Activated naive CD4-positive, alpha-beta T cell treated with anti-CD3 and anti-CD28 coated beads for 36 hours (primary cell): ENCODE measurements at regions not wholly inside any gene's neighbourhood (a gene's known extent, or its start where the extent isn't known, plus 50 kb on each side); places are given as distances from the start of the nearest gene placed in this dataset.
"Not testable (repeated sequence)": the region's sequence is repeated elsewhere in the genome, so short reads cannot be mapped to it uniquely, and the experiment has no call there.

Source experiments
- CTCF ChIA-PET: fragments of 350-600 bp; sonication (Branson Sonifier 250); formaldehyde crosslinking; loops from one replicate; lab custom pipeline; 2021; ENCODE audit warnings: antibody characterized with exemption; lab: Charles Lee
- DNase-seq: peaks from one replicate; pipeline ENCODE4 v3.0.0-alpha.2; 2020
- H3K27ac Mint-ChIP-seq: one replicate; pipeline ENCODE4 v1.8.0; 2021; ENCODE audit warnings: mild to moderate bottlenecking, mixed read lengths
- H3K27me3 Mint-ChIP-seq: one replicate; pipeline ENCODE4 v1.8.0; 2021; ENCODE audit warnings: low read depth, mixed read lengths
- H3K36me3 Mint-ChIP-seq: one replicate; pipeline ENCODE4 v1.8.0; 2021; ENCODE audit warnings: low read depth, mixed read lengths
- H3K4me1 Mint-ChIP-seq: one replicate; pipeline ENCODE4 v1.8.0; 2021; ENCODE audit warnings: low read depth, mixed read lengths
- H3K4me3 Mint-ChIP-seq: one replicate; pipeline ENCODE4 v1.8.0; 2021; ENCODE audit warnings: mild to moderate bottlenecking, moderate library complexity, mixed read lengths
- H3K9me3 Mint-ChIP-seq: one replicate; pipeline ENCODE4 v1.8.0; 2021; ENCODE audit warnings: mixed read lengths
- intact Hi-C: fragments of 100-400 bp; cut with micrococcal nuclease; formaldehyde crosslinking; loops from one replicate; pipeline ENCODE4 v1.15.1; 2023

GRCh38 chr10:100623521-100624230 is 87.9 kb downstream of the HIF1AN start:
- no peak overlapping the region for H3K27ac Mint-ChIP-seq
- CTCF ChIA-PET, result no interaction called here
- intact Hi-C loops, result no loop called here
- H3K4me3 Mint-ChIP-seq, result no peak overlapping the region
- no peaks in the 10 kb centered on the region for H3K4me1 Mint-ChIP-seq
- H3K27me3 Mint-ChIP-seq, result peaks cover 60% of the 10 kb centered on the region
- no peaks in the 10 kb centered on the region for H3K9me3 Mint-ChIP-seq
- no peaks in the 10 kb centered on the region for H3K36me3 Mint-ChIP-seq
- DNase-seq, result no peak

DNA sequence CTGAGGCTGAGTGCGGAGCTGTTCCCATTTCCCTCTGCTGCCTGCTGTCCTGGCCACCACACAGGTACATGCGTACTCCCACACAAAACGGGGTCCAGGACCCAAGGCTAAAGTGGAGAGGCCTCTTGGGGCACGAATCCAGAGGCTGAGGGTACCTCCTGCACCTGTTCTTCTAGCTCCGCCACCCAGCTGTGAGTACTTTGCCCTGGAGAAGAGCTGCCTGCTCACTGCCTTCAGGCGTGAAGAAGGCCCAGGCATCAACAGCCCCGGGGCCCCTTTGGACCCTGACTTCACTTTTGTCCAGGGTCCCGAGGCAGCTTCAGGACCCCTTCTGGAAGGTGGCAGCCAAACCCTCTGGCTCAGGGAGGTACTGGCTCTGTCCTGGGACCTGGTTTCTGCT is 88.6 kb downstream of the HIF1AN start:
- CTCF ChIA-PET, result no interaction called here
- Mint-ChIP-seq H3K27me3 (peaks cover 55% of the 10 kb centered on the region), H3K4me1 (no peaks in the 10 kb centered on the region)

DNA sequence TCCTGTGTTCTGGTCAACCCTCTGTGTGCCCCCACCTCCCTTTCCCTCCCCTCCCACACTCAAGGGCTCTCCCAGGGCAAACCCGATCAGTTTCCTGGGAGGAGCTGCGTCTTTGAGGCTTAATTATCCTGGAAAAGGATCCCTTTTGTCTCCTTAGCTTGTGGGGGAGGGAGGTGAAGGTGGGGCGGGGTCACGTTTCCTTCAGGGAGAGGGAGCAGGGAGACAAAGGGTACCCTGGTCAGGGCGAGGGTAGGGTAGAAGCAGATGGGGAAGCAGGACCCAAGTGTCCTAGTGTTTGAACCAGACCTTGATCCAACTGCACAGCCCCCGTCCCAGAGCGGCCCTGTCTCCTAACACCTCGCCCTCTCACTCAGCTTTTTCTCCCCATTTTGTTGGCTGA is 90.1 kb downstream of the HIF1AN start:
- Mint-ChIP-seq H3K36me3 (no peaks in the 10 kb centered on the region), H3K4me1 (no peaks in the 10 kb centered on the region), H3K9me3 (no peaks in the 10 kb centered on the region), H3K4me3 (no peak overlapping the region), H3K27ac (no peak overlapping the region), H3K27me3 (peaks cover 51% of the 10 kb centered on the region)
- CTCF ChIA-PET, result no interaction called here
- no peak for DNase-seq
- intact Hi-C loops, result no loop called here

More for the DNA sequence above, 88.6 kb downstream of the HIF1AN start:
- H3K27ac Mint-ChIP-seq, result no peak overlapping the region
- no peaks in the 10 kb centered on the region for H3K9me3 Mint-ChIP-seq
- intact Hi-C loops, result no loop called here
- H3K36me3 Mint-ChIP-seq, result no peaks in the 10 kb centered on the region
- DNase-seq, result no peak
- H3K4me3 Mint-ChIP-seq, result no peak overlapping the region

GRCh38 chr10:100628061-100628460 is 92.3 kb downstream of the HIF1AN start:
- Mint-ChIP-seq H3K27me3 (peaks cover 42% of the 10 kb centered on the region), H3K9me3 (no peaks in the 10 kb centered on the region), H3K36me3 (no peaks in the 10 kb centered on the region), H3K27ac (no peak overlapping the region), H3K4me1 (no peaks in the 10 kb centered on the region), H3K4me3 (no peak overlapping the region)
- DNase-seq, result no peak
- intact Hi-C loops, result no loop called here
- CTCF ChIA-PET, result interaction anchor here (0.7 kb wide), 1 partner anchor 453 kb away, joined by 4 read pairs; no protein-coding TSS in a partner anchor

DNA sequence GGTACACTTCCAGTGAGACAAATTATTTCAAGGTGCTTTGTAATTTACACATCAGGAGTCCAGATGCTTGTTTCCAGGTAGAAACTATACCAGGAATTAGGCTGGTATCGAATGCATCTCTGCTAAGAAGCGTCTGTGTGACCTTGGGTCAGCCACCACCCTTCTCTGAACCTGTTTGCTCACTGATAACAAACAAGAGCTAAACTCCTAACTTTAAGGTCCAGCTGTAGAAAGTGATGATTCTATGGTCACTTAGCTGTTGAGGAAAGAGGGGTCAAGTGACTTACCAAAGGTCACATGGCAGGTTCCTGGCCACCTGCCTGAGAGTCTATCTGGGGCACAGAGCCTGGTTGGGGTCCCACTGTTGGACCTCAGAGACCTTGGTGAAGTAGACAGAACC is 95.4 kb downstream of the HIF1AN start:
- intact Hi-C loops, result no loop called here
- CTCF ChIA-PET, result no interaction called here
- no peaks in the 10 kb centered on the region for H3K36me3 Mint-ChIP-seq
- DNase-seq, result no peak
- no peak overlapping the region for H3K4me3 Mint-ChIP-seq
- H3K27ac Mint-ChIP-seq, result no peak overlapping the region
- H3K9me3 Mint-ChIP-seq, result no peaks in the 10 kb centered on the region
- H3K27me3 Mint-ChIP-seq, result peaks cover 25% of the 10 kb centered on the region
- no peaks in the 10 kb centered on the region for H3K4me1 Mint-ChIP-seq

- Mint-ChIP-seq H3K27ac (no peak overlapping the region), H3K36me3 (no peaks in the 10 kb centered on the region), H3K9me3 (no peaks in the 10 kb centered on the region), H3K27me3 (peaks cover 19% of the 10 kb centered on the region), H3K4me1 (no peaks in the 10 kb centered on the region), H3K4me3 (no peak overlapping the region)
- intact Hi-C loops, result no loop called here
- CTCF ChIA-PET, result interaction anchor here (0.6 kb wide), 1 partner anchor 868 kb away, joined by 5 read pairs; no protein-coding TSS in a partner anchor
- no peak for DNase-seq
Measured at GRCh38 chr10:100632027-100632426, 96.3 kb downstream of the HIF1AN start.

GRCh38 chr10:100634034-100634433 is 98.3 kb downstream of the HIF1AN start:
- H3K27me3 Mint-ChIP-seq, result peaks cover 15% of the 10 kb centered on the region
- CTCF ChIA-PET, result no interaction called here
- no peak for DNase-seq
- intact Hi-C loops, result no loop called here
- H3K4me1 Mint-ChIP-seq, result no peaks in the 10 kb centered on the region
- no peaks in the 10 kb centered on the region for H3K9me3 Mint-ChIP-seq
- H3K27ac Mint-ChIP-seq, result no peak overlapping the region
- no peak overlapping the region for H3K4me3 Mint-ChIP-seq
- no peaks in the 10 kb centered on the region for H3K36me3 Mint-ChIP-seq

GRCh38 chr10:100636848-100637553 is 101.3 kb downstream of the HIF1AN start:
- peaks cover 29% of the 10 kb centered on the region for H3K27me3 Mint-ChIP-seq

GRCh38 chr10:100637785-100638184 is 102.0 kb downstream of the HIF1AN start:
- Mint-ChIP-seq H3K27ac (no peak overlapping the region), H3K36me3 (no peaks in the 10 kb centered on the region), H3K4me3 (no peak overlapping the region), H3K27me3 (peaks cover 33% of the 10 kb centered on the region), H3K9me3 (no peaks in the 10 kb centered on the region), H3K4me1 (peaks cover 2% of the 10 kb centered on the region)
- intact Hi-C loops, result no loop called here
- CTCF ChIA-PET, result interaction anchor here (1.2 kb wide), 1 partner anchor 106 kb away, joined by 6 read pairs; no protein-coding TSS in a partner anchor
- DNase-seq, result no peak

More at GRCh38 chr10:100636848-100637553, 101.3 kb downstream of the HIF1AN start:
- Mint-ChIP-seq H3K36me3 (no peaks in the 10 kb centered on the region), H3K27ac (no peak overlapping the region), H3K4me1 (peaks cover under 1% of the 10 kb centered on the region), H3K9me3 (no peaks in the 10 kb centered on the region), H3K4me3 (no peak overlapping the region)
- CTCF ChIA-PET, result interaction anchor here (1.0 to 1.2 kb wide), 2 partner anchors 74 to 106 kb away, joined by 5 to 6 read pairs; no protein-coding TSS in a partner anchor
- intact Hi-C loops, result no loop called here
- no peak for DNase-seq

DNA sequence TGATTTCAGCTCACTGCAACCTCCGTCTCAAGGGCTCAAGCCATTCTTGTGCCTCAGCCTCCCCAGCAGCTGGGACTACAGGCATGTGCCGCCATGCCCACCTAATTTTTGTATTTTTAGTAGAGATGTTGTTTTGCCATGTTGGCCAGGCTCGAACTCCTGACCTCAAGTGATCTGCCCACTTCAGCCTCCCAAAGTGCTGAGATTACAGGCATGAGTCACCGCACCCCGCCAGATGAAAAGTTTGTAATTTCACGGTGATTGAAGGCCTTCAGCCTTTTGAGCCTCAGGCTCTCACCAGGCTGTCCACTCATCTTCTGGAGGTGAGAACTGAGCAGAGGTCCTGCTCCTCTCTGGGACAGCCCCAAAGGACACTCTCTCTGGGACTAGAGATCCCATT is 103.2 kb downstream of the HIF1AN start:
- H3K9me3 Mint-ChIP-seq, intact Hi-C loops, CTCF ChIA-PET, H3K4me1 Mint-ChIP-seq, H3K27ac Mint-ChIP-seq, H3K36me3 Mint-ChIP-seq, H3K4me3 Mint-ChIP-seq, DNase-seq: not testable (repeated sequence)
- peaks cover 33% of the 10 kb centered on the region for H3K27me3 Mint-ChIP-seq

- DNase-seq, result no peak
- Mint-ChIP-seq H3K4me1 (peaks cover 2% of the 10 kb centered on the region), H3K36me3 (no peaks in the 10 kb centered on the region), H3K4me3 (no peak overlapping the region), H3K27me3 (peaks cover 51% of the 10 kb centered on the region), H3K27ac (no peak overlapping the region), H3K9me3 (no peaks in the 10 kb centered on the region)
- CTCF ChIA-PET, result no interaction called here
- intact Hi-C loops, result no loop called here
Measured at GRCh38 chr10:100642295-100642994, 102.9 kb upstream of the PAX2 start.

- intact Hi-C loops, result no loop called here
- no peak overlapping the region for H3K27ac Mint-ChIP-seq
- no peaks in the 10 kb centered on the region for H3K36me3 Mint-ChIP-seq
- peaks cover 2% of the 10 kb centered on the region for H3K4me1 Mint-ChIP-seq
- DNase-seq, result no peak
- no peak overlapping the region for H3K4me3 Mint-ChIP-seq
- H3K9me3 Mint-ChIP-seq, result no peaks in the 10 kb centered on the region
- CTCF ChIA-PET, result interaction anchor here (0.5 kb wide), 1 partner anchor 226 kb away, joined by 3 read pairs; no protein-coding TSS in a partner anchor
- peaks cover 51% of the 10 kb centered on the region for H3K27me3 Mint-ChIP-seq
Measured at GRCh38 chr10:100645091-100645490, 100.3 kb upstream of the PAX2 start.
